RPMI8226 (cell line): ENCODE measurements at regions not wholly inside any gene's neighbourhood (a gene's known extent, or its start where the extent isn't known, plus 50 kb on each side); places are given as distances from the start of the nearest gene placed in this dataset.
"Not testable (repeated sequence)": the region's sequence is repeated elsewhere in the genome, so short reads cannot be mapped to it uniquely, and the experiment has no call there.

Experiments
- DNase-seq: peaks from one replicate; pipeline ENCODE4 v3.0.0-alpha.2; 2015

DNA sequence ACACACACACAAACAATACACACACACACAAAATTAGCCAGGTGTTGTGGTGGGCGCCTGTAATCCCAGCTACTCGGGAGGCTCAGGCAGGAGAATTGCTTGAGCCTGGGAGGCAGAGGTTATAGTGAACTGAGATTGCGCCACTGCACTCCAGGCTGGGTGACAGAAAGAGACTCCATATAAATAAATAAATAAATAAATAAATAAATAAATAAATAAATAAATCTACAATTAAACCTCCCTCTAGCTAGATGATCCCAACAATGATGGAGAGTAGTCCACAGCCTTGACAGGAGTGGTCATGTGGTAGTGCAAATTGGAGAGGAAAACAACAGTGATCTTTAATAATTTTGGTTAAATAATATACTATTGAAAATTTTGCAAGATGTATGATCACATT, 1739.0 kb upstream of the C9orf72 start:
- no peak for DNase-seq

DNA sequence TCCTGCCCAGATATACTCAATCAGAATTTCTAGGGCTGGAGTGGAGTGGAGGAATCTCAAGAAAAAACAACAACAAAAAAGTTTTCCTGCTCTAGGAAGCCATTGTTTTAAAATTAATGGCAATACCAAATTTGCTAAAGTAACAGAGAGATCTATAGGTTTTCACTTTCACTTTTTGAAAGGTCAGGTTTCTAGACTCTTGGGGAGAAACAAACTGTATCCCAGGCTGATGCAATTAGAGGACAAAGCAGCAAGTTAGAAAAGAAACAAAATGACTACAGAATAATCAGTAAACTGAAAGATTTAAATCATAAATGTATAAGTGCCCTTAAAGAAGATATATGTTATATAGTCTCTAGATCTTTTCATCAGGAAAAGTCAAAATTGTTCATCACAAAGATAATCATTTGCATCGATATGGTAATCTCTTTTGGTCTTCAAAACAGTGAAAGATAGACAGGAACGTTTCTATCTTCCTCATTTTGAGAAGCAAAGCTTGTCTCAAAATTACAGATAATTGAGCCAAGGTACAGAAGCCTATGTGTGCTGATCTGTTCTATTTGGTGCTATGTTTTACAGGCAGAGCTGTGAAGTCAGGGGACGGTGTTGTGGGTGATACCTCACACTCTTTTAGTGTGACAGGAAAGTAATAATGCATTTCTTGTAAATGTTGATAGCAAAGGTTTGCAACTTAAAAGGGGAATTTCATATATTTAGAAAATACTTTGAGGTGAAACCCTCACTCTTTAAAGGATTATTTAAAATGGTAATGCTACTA, 1746.6 kb upstream of the C9orf72 start:
- DNase-seq: no peak

- peak; percentile 8 for DNase-seq
These were observed 1749.0 kb upstream of the C9orf72 start for GRCh38 chr9:29322240-29322639.

GRCh38 chr9:29325894-29326293, 1752.6 kb upstream of the C9orf72 start:
- DNase-seq: no peak

DNA sequence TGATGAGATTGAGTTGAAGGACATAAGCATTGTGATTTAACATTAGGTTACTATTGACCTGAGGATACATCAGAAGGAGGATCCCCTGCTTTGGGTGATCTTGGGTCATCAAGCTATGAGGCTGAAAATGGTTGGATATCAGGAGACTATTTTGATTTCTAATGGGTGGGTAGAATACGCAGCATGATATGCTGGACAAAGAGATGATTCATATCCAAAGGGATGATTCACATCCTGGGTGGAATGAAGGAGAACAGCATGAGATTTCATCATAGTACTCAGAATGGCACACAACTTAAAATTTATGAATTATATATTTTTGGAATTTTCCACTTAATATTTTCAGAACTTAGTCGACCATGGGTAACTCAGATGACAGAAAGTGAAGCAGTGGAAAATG, 1759.5 kb upstream of the C9orf72 start:
- no peak for DNase-seq

- no peak for DNase-seq
These were observed 1763.0 kb upstream of the C9orf72 start for GRCh38 chr9:29336281-29336680.

DNA sequence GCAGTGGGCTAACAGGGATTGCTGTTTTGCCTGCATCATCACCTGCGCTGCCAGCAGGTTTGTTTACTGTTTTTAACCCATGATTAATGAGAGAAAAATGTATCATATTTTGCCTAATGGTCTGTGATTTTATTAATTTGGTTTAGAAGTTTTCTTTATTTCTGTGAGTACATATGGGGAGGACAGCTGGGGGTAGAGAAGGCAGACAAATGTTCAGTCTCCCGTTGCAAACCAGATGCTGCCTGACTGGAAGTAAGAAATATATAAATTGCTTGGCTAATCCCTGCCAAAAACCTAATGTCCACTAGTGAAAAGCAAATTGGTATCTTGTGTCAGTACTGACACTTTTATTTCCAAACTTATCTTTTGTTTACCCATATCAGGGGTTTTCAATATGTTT, 1766.1 kb upstream of the C9orf72 start:
- DNase-seq: no peak

GRCh38 chr9:29348999-29349398, 1775.7 kb upstream of the C9orf72 start:
- no peak for DNase-seq

DNA sequence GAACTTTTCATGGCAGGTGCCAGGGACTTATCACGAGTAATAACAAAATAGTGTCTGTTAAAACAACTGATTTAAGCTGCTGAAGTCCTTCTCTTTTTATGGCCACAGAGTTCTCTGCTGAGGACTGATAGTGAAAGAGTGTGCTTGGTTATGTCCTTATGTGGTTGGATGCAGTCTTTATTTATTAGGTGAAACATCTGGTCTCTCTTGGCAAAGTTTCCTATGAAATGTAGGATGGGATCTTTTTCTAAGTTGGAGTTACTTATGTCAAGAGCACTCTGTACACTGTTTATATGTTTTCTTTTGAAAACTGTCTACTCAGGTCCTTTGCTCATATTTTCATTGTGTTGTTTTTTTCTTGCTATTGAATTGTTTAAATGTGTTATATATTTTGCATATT, 1816.1 kb upstream of the C9orf72 start:
- DNase-seq: no peak

DNA sequence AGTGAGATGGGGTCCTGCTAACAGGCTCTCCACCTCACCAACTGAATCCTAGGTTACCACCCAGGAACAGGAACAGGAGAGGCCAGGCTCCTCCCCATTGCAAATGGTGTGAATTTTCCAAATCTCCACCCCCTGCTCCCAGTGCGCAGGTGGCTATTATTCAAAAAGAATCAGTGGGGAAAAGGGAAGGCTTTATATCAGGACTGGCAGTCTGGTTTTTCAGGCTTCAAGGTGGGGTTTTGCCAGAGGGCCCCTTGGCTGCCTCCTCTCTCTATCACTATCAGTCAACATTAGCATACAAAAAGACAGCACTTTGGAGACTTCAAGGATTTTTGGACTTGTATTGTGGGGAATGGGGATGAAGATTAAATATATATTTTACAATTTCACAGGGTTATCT, 1817.6 kb upstream of the C9orf72 start:
- DNase-seq: no peak

DNA sequence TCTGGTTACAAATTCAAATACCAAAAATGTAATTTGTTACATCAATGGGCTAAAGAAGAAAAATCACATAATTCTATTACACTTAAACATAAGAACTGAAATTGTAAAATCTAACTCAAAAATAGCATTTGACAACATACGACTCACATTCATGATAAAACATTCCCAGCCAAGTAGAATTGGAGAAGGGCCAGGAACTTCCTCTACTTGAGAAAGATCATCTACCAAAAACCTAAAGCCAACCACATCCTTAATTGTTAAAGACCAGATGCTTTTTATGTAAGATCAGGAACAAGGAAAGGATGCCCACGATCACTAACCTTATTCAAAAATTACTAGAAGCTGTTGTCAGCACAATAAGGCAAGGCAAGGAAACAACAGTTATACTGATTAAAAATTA, 1819.8 kb upstream of the C9orf72 start:
- DNase-seq: no peak

- no peak for DNase-seq
These were observed 1821.6 kb upstream of the C9orf72 start for GRCh38 chr9:29394855-29395254.

DNA sequence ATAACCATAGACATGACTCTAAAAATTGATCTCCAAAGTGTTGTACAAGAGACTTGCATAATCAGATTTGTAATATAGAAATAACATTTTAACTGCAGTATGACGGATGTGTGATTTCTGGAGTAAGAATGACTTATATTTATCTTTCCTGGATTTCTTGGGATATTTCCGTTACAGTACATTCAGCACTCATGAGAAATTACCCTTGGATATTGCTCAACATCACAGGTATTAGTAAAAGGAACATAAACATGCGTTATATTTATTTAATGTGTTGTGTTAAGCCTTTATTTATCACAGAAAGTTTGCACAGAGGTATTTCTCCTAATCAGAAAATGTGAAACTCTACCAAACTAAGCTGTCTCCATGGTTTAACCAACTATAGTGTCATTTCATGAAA, 1823.9 kb upstream of the C9orf72 start:
- DNase-seq: no peak

- DNase-seq: no peak
These were observed 1842.9 kb upstream of the C9orf72 start for GRCh38 chr9:29416204-29416603.

DNA sequence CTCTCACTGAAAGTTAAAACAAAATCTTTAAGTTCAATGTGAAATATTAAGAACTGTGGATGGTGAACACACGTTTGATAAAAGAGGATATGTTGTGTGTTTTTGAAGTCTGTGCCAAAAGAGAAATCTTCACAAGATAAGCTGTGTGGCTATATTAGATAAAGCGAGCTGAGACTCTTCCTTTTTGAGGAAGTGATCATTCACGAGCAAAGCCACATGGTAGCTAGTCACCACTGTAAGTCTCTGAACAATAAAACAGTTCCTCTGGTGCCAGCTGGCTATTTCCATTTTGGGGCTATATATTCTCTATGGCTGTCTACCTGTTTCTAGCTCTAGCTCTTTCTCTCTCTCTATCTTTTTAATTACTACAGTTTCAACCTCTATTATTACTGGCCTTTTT, 1849.2 kb upstream of the C9orf72 start:
- peak; percentile 19 for DNase-seq

DNA sequence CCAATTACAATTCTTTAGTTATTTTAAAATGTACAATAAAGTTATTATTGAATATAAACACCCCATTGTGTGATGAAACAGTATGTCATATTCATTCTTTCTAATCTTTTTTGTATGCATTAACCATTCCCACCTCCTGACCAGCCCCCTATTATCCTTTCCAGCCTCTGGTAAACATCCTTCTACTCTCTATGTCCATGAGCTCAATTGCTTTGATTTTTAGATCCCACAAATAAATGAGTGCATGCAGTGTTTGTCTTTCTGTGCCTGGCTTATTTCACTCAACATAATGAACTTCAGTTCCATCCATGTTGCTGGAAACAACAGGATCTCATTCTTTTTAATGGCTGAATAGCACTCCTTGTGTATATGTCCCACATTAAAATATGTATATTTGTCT, 1858.9 kb upstream of the C9orf72 start:
- DNase-seq: no peak

DNA sequence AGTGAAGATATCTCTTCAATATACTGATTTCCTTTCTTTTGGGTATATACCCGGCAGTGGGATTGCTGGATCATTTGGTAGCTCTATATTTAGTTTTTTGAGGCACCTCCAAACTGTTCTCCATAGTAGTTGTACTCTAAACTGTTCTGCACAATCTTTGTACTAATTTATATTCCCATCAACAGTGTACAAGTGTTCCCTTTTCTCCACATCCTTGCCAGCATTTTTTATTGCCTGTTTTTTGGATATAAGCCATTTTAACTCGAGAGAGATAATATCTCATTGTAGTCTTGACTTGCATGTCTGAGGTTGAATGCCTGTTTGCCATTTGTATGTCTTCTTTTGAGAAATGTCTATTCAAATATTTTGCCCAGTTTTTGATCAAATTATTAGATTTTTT, 1859.4 kb upstream of the C9orf72 start:
- DNase-seq: not testable (repeated sequence)

GRCh38 chr9:29435368-29435767, 1862.1 kb upstream of the C9orf72 start:
- DNase-seq: no peak

DNA sequence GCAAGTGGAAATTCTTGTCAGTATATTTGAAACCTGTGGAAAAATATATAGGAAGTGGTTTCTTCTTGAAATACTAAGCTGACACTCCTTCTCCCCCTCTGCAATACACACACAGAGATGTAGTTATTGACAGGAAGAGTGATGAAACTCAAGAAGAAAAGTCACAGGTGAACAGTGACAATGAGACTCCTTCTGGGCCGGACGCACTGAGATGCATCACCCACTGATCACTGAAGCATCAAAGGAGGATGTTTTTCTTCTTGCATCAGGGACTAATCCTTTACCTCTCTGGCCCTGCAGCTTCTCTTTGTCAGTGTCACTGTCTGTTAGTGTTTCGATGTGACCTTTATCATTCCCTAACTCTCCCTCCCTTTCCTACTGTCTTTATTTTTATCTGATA, 1864.2 kb upstream of the C9orf72 start:
- no peak for DNase-seq

GRCh38 chr9:29439961-29440360, 1866.7 kb upstream of the C9orf72 start:
- DNase-seq: no peak

- DNase-seq: no peak
These were observed 1867.2 kb upstream of the C9orf72 start for GRCh38 chr9:29440449-29440848.

GRCh38 chr9:29445751-29446150, 1872.5 kb upstream of the C9orf72 start:
- DNase-seq: peak; percentile 9

DNA sequence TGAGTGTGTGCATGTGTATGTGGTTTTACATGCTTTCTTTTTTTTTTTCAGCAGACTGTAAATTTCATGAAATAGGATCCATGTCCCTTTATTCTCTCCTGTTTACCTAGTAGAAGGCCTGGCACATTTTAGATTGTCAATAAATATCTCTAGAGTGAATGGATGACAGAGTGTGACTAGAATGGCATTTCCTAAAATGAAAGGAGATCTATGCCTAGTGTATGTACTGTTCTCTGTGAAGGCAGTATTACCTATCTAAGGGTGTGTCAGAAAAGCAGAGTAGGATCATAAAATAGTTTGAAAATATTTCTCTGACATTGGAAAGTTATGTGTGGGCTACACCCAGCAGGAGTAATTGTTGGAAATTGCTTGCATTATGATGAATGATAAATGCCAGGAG, 1876.0 kb upstream of the C9orf72 start:
- DNase-seq: no peak

GRCh38 chr9:29450343-29450875, 1877.1 kb upstream of the C9orf72 start:
- not testable (repeated sequence) for DNase-seq

DNA sequence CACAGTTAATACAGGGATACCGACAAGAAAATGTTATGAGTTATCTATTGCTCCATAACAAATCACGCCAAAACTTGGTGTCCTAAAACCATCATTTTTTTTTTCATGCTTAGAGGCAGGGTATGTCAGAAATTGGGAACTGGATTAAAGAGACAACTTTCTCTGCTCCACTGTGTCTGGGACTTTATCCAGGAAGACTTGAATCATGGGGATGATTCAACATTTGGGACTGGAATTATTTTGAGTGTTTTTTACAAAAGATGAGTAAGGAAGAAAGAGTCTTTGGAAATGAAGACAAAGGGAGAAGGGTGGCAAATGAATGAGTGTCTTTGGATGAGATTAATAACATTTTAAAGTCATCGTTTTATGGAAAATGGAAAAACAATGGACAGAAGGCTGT, 1883.7 kb upstream of the C9orf72 start:
- DNase-seq: no peak
